Transverse colon (tissue), 4 donors: ENCODE measurements at regions not wholly inside any gene's neighbourhood (a gene's known extent, or its start where the extent isn't known, plus 50 kb on each side); places are given as distances from the start of the nearest gene placed in this dataset.

Source experiments
- DNase-seq: peaks from one replicate; pipeline ENCODE4 v3.0.0-alpha.2; 2019
- H3K27ac ChIP-seq, 4 donors: fragments of 200-600 bp; sonication (generic); 2 replicates each; pipeline ENCODE4 v1.5.1; 2016 to 2018; ENCODE audit warnings: inconsistent platforms in 4 of 4
- H3K27me3 ChIP-seq: fragments of 200-600 bp; sonication (generic); 2 replicates; pipeline ENCODE4 v1.5.1; 2017; ENCODE audit warnings: inconsistent platforms
- H3K36me3 ChIP-seq, 4 donors: fragments of 200-600 bp; sonication (generic); 2 replicates each; pipeline ENCODE4 v1.5.1; 2017 to 2019; ENCODE audit warnings: inconsistent platforms in 4 of 4
- H3K4me1 ChIP-seq, 4 donors: fragments of 200-600 bp; sonication (generic); 2 replicates each; pipeline ENCODE4 v1.5.1; 2017 to 2020; ENCODE audit warnings: inconsistent platforms in 4 of 4
- H3K4me3 ChIP-seq, 4 donors: fragments of 200-600 bp; sonication (generic); 1 replicate in 1 of 4; 2 replicates in 3 of 4; pipeline versions ENCODE4 v1.5.1 to v1.6.1; 2017 to 2019; ENCODE audit warnings: inconsistent platforms in 4 of 4
- H3K9me3 ChIP-seq, 2 donors: fragments of 200-600 bp; sonication (generic); 2 replicates each; pipeline ENCODE4 v1.5.1; 2017 to 2019; ENCODE audit warnings: inconsistent platforms in 2 of 2
- CTCF ChIP-seq, 5 experiments: fragments of 200-600 bp in 3 of 5; fragments of 450-650 bp in 2 of 5; sonication (generic) in 3 of 5; IDR thresholded peaks; 1 replicate in 2 of 5; 2 replicates in 3 of 5; pipeline ENCODE4 v1.5.1; 2016 to 2017; ENCODE audit warnings: antibody characterized with exemption in 5 of 5, inconsistent platforms in 3 of 5, mild to moderate bottlenecking in 2 of 5, moderate library complexity in 1 of 5
- EP300 ChIP-seq: sonication (generic); formaldehyde crosslinking; IDR thresholded peaks from one replicate; pipeline ENCODE4 v1.6.1; 2017; ENCODE audit warnings: antibody characterized with exemption, low read depth
- POLR2A ChIP-seq: fragments of 450-650 bp; IDR thresholded peaks from one replicate; pipeline ENCODE4 v1.6.1; 2016; ENCODE audit warnings: antibody characterized with exemption, mild to moderate bottlenecking, moderate library complexity
- POLR2AphosphoS5 ChIP-seq, 3 donors: sonication (generic); formaldehyde crosslinking; IDR thresholded peaks; one replicate each; pipeline ENCODE4 v1.6.1; 2016; ENCODE audit warnings: antibody characterized with exemption in 3 of 3
- WGBS, 2 donors: methylation state at CpG; one replicate each; pipeline ENCODE4 v1.1.5; 2018; ENCODE audit warnings: low coverage in 1 of 2; 5-methylcytosine and 5-hydroxymethylcytosine counted together
- in situ Hi-C, 4 donors: fragments of 200-750 bp; cut with MboI; loops; one replicate each; pipeline versions ENCODE4 v1.15.0 to v1.15.1; 2017; ENCODE audit warnings: low sequenced_read_pairs in 3 of 4, low pct_ligation_motif_present in 1 of 4, low pct_unique_long_range_greater_than_20kb in 1 of 4
- intact Hi-C: fragments of 100-400 bp; cut with DNase I; formaldehyde crosslinking; loops from one replicate; pipeline ENCODE4 v1.15.1; 2023; ENCODE audit warnings: low total_unique reads

- no peak overlapping the region for H3K27ac ChIP-seq
- no peak for TF ChIP-seq POLR2A
- no peak for TF ChIP-seq EP300
- TF ChIP-seq CTCF (IDR thresholded peaks at IDR 0.05), result no peak
- no peak for TF ChIP-seq POLR2AphosphoS5 (IDR thresholded peaks at IDR 0.05)
Observed at GRCh38 chr22:27242474-27242873, 559.1 kb downstream of the MN1 start.

GRCh38 chr22:27242917-27243589 lies 558.5 kb downstream of the MN1 start:
- no peak overlapping the region for H3K27ac ChIP-seq
- intact Hi-C loops (no loop called here), in situ Hi-C loops (no loop called here)
- DNase-seq, result no peak
- 31 to 60% methylated on average over 8 to 12 of the region's 12 CpGs for WGBS, 2 donors
- no peaks in the 10 kb centered on the region for H3K9me3 ChIP-seq
- H3K36me3 ChIP-seq, result no peaks in the 10 kb centered on the region
- peaks cover 3% of the 10 kb centered on the region for H3K27me3 ChIP-seq
- H3K4me3 ChIP-seq, result no peak overlapping the region
- peaks cover 0 to 6% (median 4%) of the 10 kb centered on the region in 4 donors for H3K4me1 ChIP-seq
- TF ChIP-seq POLR2AphosphoS5 (IDR thresholded peaks at IDR 0.05), result no peak
- no peak for TF ChIP-seq POLR2A
- no peak for TF ChIP-seq CTCF (IDR thresholded peaks at IDR 0.05)
- no peak for TF ChIP-seq EP300

More at GRCh38 chr22:27242474-27242873, 559.1 kb downstream of the MN1 start:
- no peak overlapping the region for H3K4me3 ChIP-seq
- WGBS, 2 donors, result 73 to 97% methylated on average over 2 to 6 of the region's 6 CpGs
- H3K27me3 ChIP-seq, result peaks cover 3% of the 10 kb centered on the region
- DNase-seq, result no peak
- H3K9me3 ChIP-seq, result no peaks in the 10 kb centered on the region
- H3K36me3 ChIP-seq, result no peaks in the 10 kb centered on the region
- in situ Hi-C loops (no loop called here), intact Hi-C loops (no loop called here)
- H3K4me1 ChIP-seq, result peaks cover 0 to 3% (median 2%) of the 10 kb centered on the region in 4 donors

- no peak overlapping the region for H3K4me3 ChIP-seq
- no peak overlapping the region for H3K27ac ChIP-seq
- 79% methylated on average over 2 to 3 of the region's 3 CpGs for WGBS, 2 donors
- peaks cover 3% of the 10 kb centered on the region for H3K27me3 ChIP-seq
- no peak for DNase-seq
- intact Hi-C loops (no loop called here), in situ Hi-C loops (no loop called here)
- no peaks in the 10 kb centered on the region for H3K36me3 ChIP-seq
- TF ChIP-seq EP300 (no peak), POLR2AphosphoS5 (IDR thresholded peaks at IDR 0.05) (no peak), POLR2A (no peak), CTCF (IDR thresholded peaks at IDR 0.05) (no peak)
- no peaks in the 10 kb centered on the region for H3K9me3 ChIP-seq
- H3K4me1 ChIP-seq, result peaks cover 0 to 6% (median 4%) of the 10 kb centered on the region in 4 donors
Observed at GRCh38 chr22:27244328-27244727, 557.2 kb downstream of the MN1 start.

- in situ Hi-C loops, result no loop called here
- intact Hi-C loops, result loop anchor here (5.0 kb wide), 1 partner anchor 558 kb away; no protein-coding TSS in a partner anchor
- WGBS, 2 donors, result 64 to 71% methylated on average over 3 to 10 of the region's 10 CpGs
- Histone ChIP-seq H3K27ac (no peak overlapping the region), H3K9me3 (no peaks in the 10 kb centered on the region), H3K36me3 (no peaks in the 10 kb centered on the region), H3K27me3 (peaks cover 3% of the 10 kb centered on the region), H3K4me3 (no peak overlapping the region), H3K4me1 (peaks cover 0 to 6% (median 4%) of the 10 kb centered on the region in 4 donors)
- no peak for TF ChIP-seq CTCF (IDR thresholded peaks at IDR 0.05)
- no peak for DNase-seq
Observed at GRCh38 chr22:27245056-27245455, 556.5 kb downstream of the MN1 start.
